IMR-90 (cell line): ENCODE measurements at regions not wholly inside any gene's neighbourhood (a gene's known extent, or its start where the extent isn't known, plus 50 kb on each side); places are given as distances from the start of the nearest gene placed in this dataset.

Experiments
- ATAC-seq: fragments of 200-7000 bp; cut with Tn5 transposase; 2 replicates; pipeline ENCODE4 v1.9.1; 2020; ENCODE audit warnings: low read depth, mild to moderate bottlenecking, moderate library complexity
- BruUV-seq: library from RNA; stranded (reverse); fragments of 400-500 nt; replicated peaks from 2 replicates; lab custom pipeline; 2021; lab: Mats Ljungman, UMichigan
- CTCF ChIA-PET: fragments of 300-600 bp; formaldehyde crosslinking; extraction: SDS; loops from one replicate; lab custom pipeline; 2021; ENCODE audit warnings: antibody characterized with exemption; lab: Yijun Ruan, JAX
- POLR2A ChIA-PET: fragments of 300-600 bp; sonication (Branson Sonifier 250); formaldehyde crosslinking; loops from one replicate; lab custom pipeline; 2022; ENCODE audit warnings: antibody characterized with exemption; ENCODE audit not compliant: unreplicated experiment; lab: Charles Lee
- DNase-seq: peaks from one replicate; pipeline ENCODE4 v3.0.0; 2013
- H2AFZ ChIP-seq: replicated peaks from 2 replicates; pipeline ENCODE3; 2013; ENCODE audit warnings: low read length, mild to moderate bottlenecking; ENCODE audit not compliant: poor library complexity
- H2AK5ac ChIP-seq: 2 replicates; pipeline ENCODE4 v1.6.1; 2013; ENCODE audit warnings: low read depth, low read length, inconsistent platforms
- H2AK9ac ChIP-seq: replicated peaks from 2 replicates; pipeline ENCODE3; 2013; ENCODE audit warnings: mild to moderate bottlenecking, low read depth, low read length, moderate library complexity; ENCODE audit not compliant: poor library complexity
- H2BK120ac ChIP-seq: 2 replicates; pipeline ENCODE4 v1.6.1; 2013; ENCODE audit warnings: low read depth, low read length, inconsistent platforms
- H2BK15ac ChIP-seq: 3 replicates; pipeline ENCODE4 v1.6.1; 2013; ENCODE audit warnings: low read depth, low read length, inconsistent platforms
- H2BK20ac ChIP-seq: 2 replicates; pipeline ENCODE4 v1.6.1; 2013; ENCODE audit warnings: low read depth, mild to moderate bottlenecking, inconsistent platforms, low read length, moderate library complexity
- H2BK5ac ChIP-seq: 2 replicates; pipeline ENCODE4 v1.6.1; 2013; ENCODE audit warnings: mild to moderate bottlenecking, low read depth, low read length, inconsistent platforms; ENCODE audit not compliant: poor library complexity, severe bottlenecking
- H3K14ac ChIP-seq: replicated peaks from 2 replicates; pipeline ENCODE4 v1.6.1; 2013; ENCODE audit warnings: low read depth, low read length, inconsistent platforms
- H3K18ac ChIP-seq: 2 replicates; pipeline ENCODE4 v1.6.1; 2013; ENCODE audit warnings: low read depth, low read length, control low read depth
- H3K23ac ChIP-seq: 2 replicates; pipeline ENCODE4 v1.6.1; 2013; ENCODE audit warnings: low read depth, low read length, inconsistent platforms
- H3K27ac ChIP-seq: 2 replicates; pipeline ENCODE4 v1.5.1; 2013; ENCODE audit warnings: mild to moderate bottlenecking, control low read depth, low read length; ENCODE audit not compliant: insufficient read depth
- H3K27me3 ChIP-seq: 2 replicates; pipeline ENCODE4 v1.6.1; 2013; ENCODE audit warnings: low read length; ENCODE audit not compliant: control insufficient read depth, insufficient read depth
- H3K36me3 ChIP-seq: 2 replicates; pipeline ENCODE4 v1.6.1; 2013; ENCODE audit warnings: low read length, mixed read lengths; ENCODE audit not compliant: control insufficient read depth, insufficient read depth
- H3K4ac ChIP-seq: 2 replicates; pipeline ENCODE4 v1.6.1; 2013; ENCODE audit warnings: low read depth, low read length, inconsistent platforms
- H3K4me1 ChIP-seq: 2 replicates; pipeline ENCODE4 v1.6.1; 2013; ENCODE audit warnings: low read length, mixed read lengths; ENCODE audit not compliant: control insufficient read depth, insufficient read depth
- H3K4me2 ChIP-seq: 2 replicates; pipeline ENCODE4 v1.6.1; 2013; ENCODE audit warnings: low read depth, mild to moderate bottlenecking, control low read depth, low read length, moderate library complexity
- H3K4me3 ChIP-seq: 2 replicates; pipeline ENCODE4 v1.5.1; 2013; ENCODE audit warnings: low read depth, mild to moderate bottlenecking, control low read depth, low read length, moderate library complexity; ENCODE audit not compliant: insufficient read depth
- H3K56ac ChIP-seq: 2 replicates; pipeline ENCODE4 v1.6.1; 2013; ENCODE audit warnings: low read length, inconsistent platforms; ENCODE audit not compliant: insufficient read depth; ENCODE audit errors: extremely low read depth
- H3K79me1 ChIP-seq, 2 experiments: 2 replicates each; pipeline ENCODE4 v1.6.1; 2013; ENCODE audit warnings: low read length in 2 of 2, inconsistent platforms in 1 of 2, low read depth in 1 of 2
- H3K9ac ChIP-seq: 2 replicates; pipeline ENCODE4 v1.6.1; 2013; ENCODE audit warnings: low read depth, low read length, control low read depth
- H3K9me1 ChIP-seq: 2 replicates; pipeline ENCODE4 v1.6.1; 2013; ENCODE audit warnings: low read length, inconsistent platforms; ENCODE audit not compliant: insufficient read depth
- H3K9me3 ChIP-seq: 2 replicates; pipeline ENCODE4 v1.6.1; 2013; ENCODE audit warnings: low read length; ENCODE audit not compliant: control insufficient read depth, insufficient read depth
- H4K20me1 ChIP-seq: 2 replicates; pipeline ENCODE4 v1.6.1; 2013; ENCODE audit warnings: low read length, inconsistent platforms; ENCODE audit not compliant: insufficient read depth
- H4K5ac ChIP-seq: 2 replicates; pipeline ENCODE4 v1.6.1; 2013; ENCODE audit warnings: mild to moderate bottlenecking, low read depth, low read length, control low read depth
- H4K8ac ChIP-seq, 2 experiments: 2 replicates each; pipeline ENCODE4 v1.6.1; 2013; ENCODE audit warnings: low read depth in 2 of 2, low read length in 2 of 2, control low read depth in 1 of 2, inconsistent platforms in 1 of 2
- H4K91ac ChIP-seq: 2 replicates; pipeline ENCODE4 v1.6.1; 2013; ENCODE audit warnings: low read depth, low read length, inconsistent platforms; ENCODE audit not compliant: insufficient read depth
- BHLHE40 ChIP-seq: fragments of 150-350 bp; IDR thresholded peaks from 2 replicates; pipeline ENCODE4 v1.6.1; 2016; ENCODE audit warnings: mild to moderate bottlenecking, low read depth, low read length
- CEBPB ChIP-seq: IDR thresholded peaks from 2 replicates; pipeline ENCODE4 v1.6.1; 2012; ENCODE audit warnings: low read depth, low read length, improper control_type of control experiment
- CTCF ChIP-seq: conservative IDR thresholded peaks from 2 replicates; pipeline ENCODE4 v1.5.1; 2012; ENCODE audit warnings: mild to moderate bottlenecking, low read depth, low read length, improper control_type of control experiment
- ELK1 ChIP-seq: fragments of 150-350 bp; IDR thresholded peaks from 2 replicates; pipeline ENCODE4 v1.6.1; 2016; ENCODE audit warnings: low read depth, mild to moderate bottlenecking, low read length, moderate library complexity, borderline replicate concordance
- MAZ ChIP-seq: IDR thresholded peaks from 2 replicates; pipeline ENCODE4 v1.6.1; 2012; ENCODE audit warnings: low read depth, mild to moderate bottlenecking, low read length, improper control_type of control experiment, moderate library complexity, borderline replicate concordance
- MXI1 ChIP-seq: IDR thresholded peaks from 2 replicates; pipeline ENCODE4 v1.6.1; 2012; ENCODE audit warnings: low read depth, mild to moderate bottlenecking, low read length, moderate library complexity, borderline replicate concordance
- NFE2L2 ChIP-seq: fragments of 150-350 bp; IDR thresholded peaks from 2 replicates; pipeline ENCODE4 v1.6.1; 2016; ENCODE audit warnings: low read depth, mild to moderate bottlenecking, low read length
- RAD21 ChIP-seq: IDR thresholded peaks from 2 replicates; pipeline ENCODE4 v1.6.1; 2012; ENCODE audit warnings: low read length, improper control_type of control experiment
- RCOR1 ChIP-seq: IDR thresholded peaks from 2 replicates; pipeline ENCODE4 v1.6.1; 2012; ENCODE audit warnings: mild to moderate bottlenecking, low read length, improper control_type of control experiment; ENCODE audit not compliant: insufficient replicate concordance
- RFX5 ChIP-seq: IDR thresholded peaks from 2 replicates; pipeline ENCODE4 v1.8.0; 2012; ENCODE audit warnings: low read depth, mild to moderate bottlenecking, low read length, moderate library complexity
- SMC3 ChIP-seq: fragments of 150-350 bp; IDR thresholded peaks from 2 replicates; pipeline ENCODE4 v1.6.1; 2016; ENCODE audit warnings: low read depth, mild to moderate bottlenecking, antibody characterized with exemption, low read length, moderate library complexity
- USF2 ChIP-seq: fragments of 150-350 bp; IDR thresholded peaks from 2 replicates; pipeline ENCODE4 v1.6.1; 2017; ENCODE audit warnings: mild to moderate bottlenecking, antibody characterized with exemption, low read length, low read depth
- WGBS, 2 experiments: methylation state at CpG; one replicate each; pipeline versions ENCODE4 v1.1.5 to v1.1.7; 2013; ENCODE audit warnings: missing lambda C conversion rate in 2 of 2; ENCODE audit not compliant: insufficient read length in 1 of 2; ENCODE audit errors: extremely low coverage in 2 of 2; 5-methylcytosine and 5-hydroxymethylcytosine counted together
- dilution Hi-C: fragments of 300-500 bp; cut with HindIII; formaldehyde crosslinking; loops from one replicate; pipeline ENCODE4 v1.14.3; 2018; ENCODE audit warnings: low sequenced_read_pairs; ENCODE audit not compliant: unreplicated experiment
- in situ Hi-C: fragments of 300-500 bp; cut with MboI; formaldehyde crosslinking; loops from 3 replicates; pipeline ENCODE4 v1.14.3; 2019; ENCODE audit warnings: low sequenced_read_pairs, inconsistent platforms, mixed read lengths
- intact Hi-C: fragments of 100-400 bp; cut with micrococcal nuclease; formaldehyde crosslinking; loops from 2 replicates; pipeline ENCODE4 v1.10.0; 2022

- H3K56ac ChIP-seq = no peak overlapping the region
- no peak overlapping the region for H2AK9ac ChIP-seq
- ChIA-PET POLR2A (no interaction called here), CTCF (interaction anchor here (0.6 kb wide), 1 partner anchor 275 kb away, joined by 3 read pairs; no protein-coding TSS in a partner anchor)
- no peak overlapping the region for H3K4me2 ChIP-seq
- dilution Hi-C loops = no loop called here
- no peak overlapping the region for H2BK15ac ChIP-seq
- no peak overlapping the region for H2AFZ ChIP-seq
- no peak overlapping the region for H4K5ac ChIP-seq
- no peak overlapping the region for H3K4me3 ChIP-seq
- no peak overlapping the region for H3K4ac ChIP-seq
- no peak for ATAC-seq
- no TSS peak for BruUV-seq
- TF ChIP-seq BHLHE40 = no peak
- TF ChIP-seq RCOR1 = no peak
- TF ChIP-seq NFE2L2 = no peak
- TF ChIP-seq ELK1 = no peak
- no peak for TF ChIP-seq CEBPB
- no peak for TF ChIP-seq MAZ
- TF ChIP-seq RAD21 = no peak
- TF ChIP-seq USF2 = no peak
- TF ChIP-seq SMC3 = no peak
- no peak for TF ChIP-seq MXI1
- TF ChIP-seq CTCF = no peak
- no peak for TF ChIP-seq RFX5
- H2AK5ac ChIP-seq = no peak overlapping the region
- no peak overlapping the region for H3K14ac ChIP-seq
- no peaks in the 10 kb centered on the region for H3K4me1 ChIP-seq
- intact Hi-C loops = no loop called here
- H4K8ac ChIP-seq = no peak overlapping the region
- H3K23ac ChIP-seq = no peak overlapping the region
- H3K9me3 ChIP-seq = no peaks in the 10 kb centered on the region; the same call in 1 of the 2 replicates
- H3K9ac ChIP-seq = no peak overlapping the region
- no peaks in the 10 kb centered on the region for H3K9me1 ChIP-seq
- in situ Hi-C loops = no loop called here
- no peak overlapping the region for H2BK20ac ChIP-seq
- H3K27ac ChIP-seq = no peak overlapping the region
- H3K18ac ChIP-seq = no peak overlapping the region
- no peak overlapping the region for H2BK5ac ChIP-seq
- H2BK120ac ChIP-seq = no peak overlapping the region
- H4K91ac ChIP-seq = no peak overlapping the region
- no peaks in the 10 kb centered on the region for H3K79me1 ChIP-seq
- H3K27me3 ChIP-seq = no peaks in the 10 kb centered on the region
- H3K36me3 ChIP-seq = no peaks in the 10 kb centered on the region
- no peaks in the 10 kb centered on the region for H4K20me1 ChIP-seq
- 33% methylated on average over 1 of the region's 2 CpGs; no CpG with 5 or more reads in 1 of the 2 experiments for WGBS, 2 experiments
- no peak for DNase-seq
Measured at GRCh38 chr4:148717988-148718387, 275.8 kb upstream of the NR3C2 start.
